Endothelial cell of umbilical vein (primary cell): ENCODE measurements at regions not wholly inside any gene's neighbourhood (a gene's known extent, or its start where the extent isn't known, plus 50 kb on each side); places are given as distances from the start of the nearest gene placed in this dataset.

ENCODE experiments used
- BruUV-seq: library from RNA; stranded (reverse); fragments of 400-500 nt; replicated peaks from 2 replicates; lab custom pipeline; 2021; lab: Mats Ljungman, UMichigan
- CTCF ChIA-PET: fragments of 300-600, 350-600 bp; sonication (Branson Sonifier 250); formaldehyde crosslinking; loops from one replicate; lab custom pipeline; 2021; ENCODE audit warnings: antibody characterized with exemption, inconsistent platforms; lab: Charles Lee
- POLR2A ChIA-PET: fragments of 300-600, 350-600 bp; sonication (Branson Sonifier 250); formaldehyde crosslinking; loops from one replicate; lab custom pipeline; 2021; ENCODE audit warnings: antibody characterized with exemption, inconsistent platforms; lab: Charles Lee
- DNase-seq: peaks from one replicate; pipeline ENCODE4 v3.0.0-alpha.2; 2011; ENCODE audit warnings: low read depth, low spot score
- FAIRE-seq: peaks from 2 replicates; lab custom pipeline; 2011; peaks lifted over from hg19 to GRCh38; lab: Jason Lieb, UNC
- H2AFZ ChIP-seq: 2 replicates; pipeline ENCODE4 v1.6.0; 2012; ENCODE audit warnings: low read depth, low read length, control low read depth, inconsistent platforms
- H3K27ac ChIP-seq: 2 replicates; pipeline ENCODE4 v1.5.1; 2011; ENCODE audit warnings: low read depth, mild to moderate bottlenecking, control low read depth, low read length, moderate library complexity; ENCODE audit not compliant: insufficient read depth
- H3K27me3 ChIP-seq, 2 experiments: 2 replicates each; pipeline versions ENCODE4 v1.6.0 to v1.6.1; 2011; ENCODE audit warnings: low read length in 2 of 2, mixed read lengths in 1 of 2; ENCODE audit not compliant: control insufficient read depth in 2 of 2, insufficient read depth in 2 of 2
- H3K36me3 ChIP-seq, 2 experiments: 2 replicates in 1 of 2; 3 replicates in 1 of 2; pipeline ENCODE4 v1.5.1; 2011; ENCODE audit warnings: low read length in 2 of 2, mild to moderate bottlenecking in 1 of 2, moderate library complexity in 1 of 2; ENCODE audit not compliant: control insufficient read depth in 2 of 2, insufficient read depth in 2 of 2; ENCODE audit errors: extremely low read depth in 1 of 2
- H3K4me1 ChIP-seq: 3 replicates; pipeline ENCODE4 v1.5.1; 2011; ENCODE audit warnings: mild to moderate bottlenecking, low read length; ENCODE audit not compliant: control insufficient read depth, insufficient read depth; ENCODE audit errors: extremely low read depth
- H3K4me2 ChIP-seq: 2 replicates; pipeline ENCODE4 v1.6.1; 2011; ENCODE audit warnings: low read length, control low read depth, mixed read lengths; ENCODE audit not compliant: insufficient read depth
- H3K4me3 ChIP-seq, 3 experiments: fragments of 200-600 bp in 1 of 3; sonication (generic), shearing (Covaris generic) in 1 of 3; replicated peaks in 1 of 3; 2 replicates each; pipeline ENCODE4 v1.5.1; 2011 to 2016; ENCODE audit warnings: control low read depth in 3 of 3, low read length in 3 of 3, mild to moderate bottlenecking in 2 of 3, inconsistent platforms in 1 of 3, low read depth in 1 of 3, moderate library complexity in 1 of 3; ENCODE audit not compliant: insufficient read depth in 1 of 3
- H3K79me2 ChIP-seq: 2 replicates; pipeline ENCODE4 v1.6.0; 2012; ENCODE audit warnings: low read length, inconsistent platforms; ENCODE audit not compliant: control insufficient read depth, insufficient read depth
- H3K9ac ChIP-seq: replicated peaks from 2 replicates; pipeline ENCODE3; 2011; ENCODE audit warnings: low read length, control low read depth; ENCODE audit not compliant: insufficient read depth; ENCODE audit errors: extremely low read depth
- H3K9me1 ChIP-seq: replicated peaks from 3 replicates; pipeline ENCODE4 v1.6.0; 2011; ENCODE audit warnings: mild to moderate bottlenecking, low read length; ENCODE audit not compliant: control insufficient read depth, insufficient read depth; ENCODE audit errors: extremely low read depth
- H3K9me3 ChIP-seq: replicated peaks from 2 replicates; pipeline ENCODE4 v1.5.1; 2012; ENCODE audit warnings: low read length, inconsistent platforms; ENCODE audit not compliant: control insufficient read depth, insufficient read depth
- H4K20me1 ChIP-seq: replicated peaks from 2 replicates; pipeline ENCODE3; 2011; ENCODE audit warnings: mild to moderate bottlenecking, low read length; ENCODE audit not compliant: control insufficient read depth, insufficient read depth; ENCODE audit errors: extremely low read depth
- CTCF ChIP-seq, 2 donors: IDR thresholded peaks; 1 replicate in 1 of 2; 2 replicates in 1 of 2; pipeline ENCODE4 v1.5.1; 2011; ENCODE audit warnings: low read length in 2 of 2, mild to moderate bottlenecking in 2 of 2, moderate library complexity in 2 of 2, control low read depth in 1 of 2, inconsistent platforms in 1 of 2, low read depth in 1 of 2; ENCODE audit not compliant: insufficient read depth in 1 of 2; ENCODE audit errors: extremely low read depth in 1 of 2
- EZH2 ChIP-seq: IDR thresholded peaks from 2 replicates; pipeline ENCODE4 v1.6.1; 2012; ENCODE audit warnings: borderline replicate concordance, low read depth, mild to moderate bottlenecking, moderate library complexity, low read length, inconsistent platforms; ENCODE audit not compliant: severe bottlenecking
- FOS ChIP-seq: IDR thresholded peaks from 2 replicates; pipeline ENCODE4 v1.6.1; 2011; ENCODE audit warnings: mild to moderate bottlenecking, low read length, moderate library complexity, borderline replicate concordance; ENCODE audit not compliant: insufficient read depth
- GATA2 ChIP-seq: IDR thresholded peaks from 2 replicates; pipeline ENCODE4 v1.7.0; 2011; ENCODE audit warnings: low read depth, mild to moderate bottlenecking, moderate library complexity, mixed read lengths, low read length; ENCODE audit not compliant: insufficient read length, insufficient read depth
- JUN ChIP-seq: IDR thresholded peaks from 2 replicates; pipeline ENCODE4 v1.6.1; 2011; ENCODE audit warnings: borderline replicate concordance, low read depth; ENCODE audit not compliant: insufficient read length, insufficient read depth
- MAX ChIP-seq: IDR thresholded peaks from 2 replicates; pipeline ENCODE4 v1.6.1; 2011; ENCODE audit not compliant: insufficient read depth, insufficient read length
- MYC ChIP-seq: IDR thresholded peaks from one replicate; pipeline ENCODE4 v1.6.1; 2011; ENCODE audit warnings: mild to moderate bottlenecking, low read depth, low read length
- POLR2A ChIP-seq: IDR thresholded peaks from 2 replicates; pipeline ENCODE4 v1.6.1; 2012; ENCODE audit warnings: low read depth, mild to moderate bottlenecking, control low read depth, low read length
- POLR2AphosphoS5 ChIP-seq: IDR thresholded peaks from 2 replicates; pipeline ENCODE4 v1.6.1; 2012; ENCODE audit warnings: low read depth, mild to moderate bottlenecking, control low read depth, low read length, moderate library complexity; ENCODE audit not compliant: insufficient read depth
- dilution Hi-C: fragments of 300-500 bp; cut with MboI; formaldehyde crosslinking; loops from one replicate; pipeline ENCODE4 v1.15.0; 2019; ENCODE audit warnings: low sequenced_read_pairs; ENCODE audit not compliant: extremely low pct_ligation_motif_present
- intact Hi-C: fragments of 100-400 bp; cut with micrococcal nuclease; formaldehyde crosslinking; loops from one replicate; pipeline ENCODE4 v1.10.0; 2022

- no peaks in the 10 kb centered on the region for H3K9me1 ChIP-seq
- H3K9ac ChIP-seq: no peak overlapping the region
- intact Hi-C loops: no loop called here
- H3K9me3 ChIP-seq: no peaks in the 10 kb centered on the region
- no peak overlapping the region for H3K4me3 ChIP-seq
- no TSS peak for BruUV-seq
- dilution Hi-C loops: no loop called here
- no peak overlapping the region for H3K27ac ChIP-seq
- FAIRE-seq (no peak), DNase-seq (no peak)
- POLR2A ChIA-PET: no interaction called here
- H3K36me3 ChIP-seq: no peaks in the 10 kb centered on the region
- CTCF ChIA-PET: no interaction called here
- H3K27me3 ChIP-seq: peaks cover 2 to 15% of the 10 kb centered on the region in 2 experiments
- no peaks in the 10 kb centered on the region for H3K79me2 ChIP-seq
- no peaks in the 10 kb centered on the region for H4K20me1 ChIP-seq
- no peaks in the 10 kb centered on the region for H3K4me1 ChIP-seq
- no peak overlapping the region for H3K4me2 ChIP-seq
- no peak overlapping the region for H2AFZ ChIP-seq
- TF ChIP-seq POLR2AphosphoS5 (no peak), MAX (no peak), GATA2 (no peak), EZH2 (no peak), MYC (no peak), FOS (no peak), CTCF (IDR thresholded peaks at IDR 0.05; ENCODE audit: extremely low read depth in 1 of 2, insufficient read depth in 1 of 2, low read depth in 1 of 2, low read length in 2 of 2) (no peak), POLR2A (no peak), JUN (no peak)
Measured at GRCh38 chr13:48775804-48776203, 122.1 kb downstream of the CYSLTR2 start.
